ENCODE measurements at regions not wholly inside any gene's neighbourhood (a gene's known extent, or its start where the extent isn't known, plus 50 kb on each side); places are given as distances from the start of the nearest gene placed in this dataset.

DNA sequence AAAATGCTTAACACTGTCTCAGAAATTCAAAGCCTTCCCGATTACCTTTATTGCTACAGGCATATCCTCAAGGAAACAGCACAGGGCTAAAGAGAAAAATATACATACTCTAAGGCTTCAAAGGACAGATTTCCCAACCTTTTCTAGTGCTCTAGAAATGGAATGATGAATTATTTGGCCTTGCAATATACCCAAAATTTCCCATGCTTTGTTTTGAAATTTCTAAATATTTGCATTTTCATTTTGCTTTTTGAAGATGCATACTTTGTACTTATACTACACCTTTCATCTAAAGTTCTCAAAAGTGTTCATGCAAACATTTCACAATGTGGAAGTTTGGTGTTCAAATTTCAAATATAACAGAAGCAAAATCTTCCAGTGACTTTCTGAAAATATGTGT is 312.7 kb upstream of the PDE4D start:
- DNase-seq (ENCODE audit: low read depth, low spot score) (no peak), ATAC-seq (no peak), FAIRE-seq (no peak)
- CTCF ChIA-PET: no interaction called here
- Histone ChIP-seq H3K4me3 (no peak overlapping the region), H4K20me1 (ENCODE audit: control insufficient read depth, insufficient read depth) (no peaks in the 10 kb centered on the region), H3K27ac (ENCODE audit: control insufficient read depth, insufficient read depth) (no peak overlapping the region), H3K9ac (ENCODE audit: control insufficient read depth, insufficient read depth, low read length) (no peak overlapping the region), H2AFZ (ENCODE audit: control insufficient read depth, low read depth, low read length) (no peak overlapping the region), H3K27me3 (replicated peaks in 1 of 2; ENCODE audit: control insufficient read depth in 2 of 2, insufficient read depth in 2 of 2, low read length in 1 of 2) (no peaks in the 10 kb centered on the region), H3K9me3 (replicated peaks; ENCODE audit: control insufficient read depth, insufficient read depth, low read length) (no peaks in the 10 kb centered on the region), H3K79me2 (ENCODE audit: control insufficient read depth, insufficient read depth, low read length) (no peaks in the 10 kb centered on the region), H3K4me1 (ENCODE audit: control insufficient read depth, insufficient read depth, low read length) (no peaks in the 10 kb centered on the region), H3K4me2 (ENCODE audit: control insufficient read depth, insufficient read depth) (no peak overlapping the region), H3K36me3 (ENCODE audit: control insufficient read depth in 2 of 2, insufficient read depth in 2 of 2, low read length in 1 of 2) (no peaks in the 10 kb centered on the region)
- in situ Hi-C loops (cut with MboI): no loop called here
- TF ChIP-seq, protein P1, sequence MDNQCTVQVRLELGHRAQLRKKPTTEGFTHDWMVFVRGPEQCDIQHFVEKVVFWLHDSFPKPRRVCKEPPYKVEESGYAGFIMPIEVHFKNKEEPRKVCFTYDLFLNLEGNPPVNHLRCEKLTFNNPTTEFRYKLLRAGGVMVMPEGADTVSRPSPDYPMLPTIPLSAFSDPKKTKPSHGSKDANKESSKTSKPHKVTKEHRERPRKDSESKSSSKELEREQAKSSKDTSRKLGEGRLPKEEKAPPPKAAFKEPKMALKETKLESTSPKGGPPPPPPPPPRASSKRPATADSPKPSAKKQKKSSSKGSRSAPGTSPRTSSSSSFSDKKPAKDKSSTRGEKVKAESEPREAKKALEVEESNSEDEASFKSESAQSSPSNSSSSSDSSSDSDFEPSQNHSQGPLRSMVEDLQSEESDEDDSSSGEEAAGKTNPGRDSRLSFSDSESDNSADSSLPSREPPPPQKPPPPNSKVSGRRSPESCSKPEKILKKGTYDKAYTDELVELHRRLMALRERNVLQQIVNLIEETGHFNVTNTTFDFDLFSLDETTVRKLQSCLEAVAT (IDR thresholded peaks at IDR 0.05): no peak
- TF ChIP-seq SREBF1 (IDR thresholded peaks at IDR 0.05; ENCODE audit: low read length) (no peak), NBN (IDR thresholded peaks at IDR 0.05) (no peak), WRNIP1 (IDR thresholded peaks at IDR 0.05; ENCODE audit: borderline replicate concordance, low read depth, low read length) (no peak), BRCA1 (IDR thresholded peaks at IDR 0.05; ENCODE audit: low read depth, low read length) (no peak), PML (IDR thresholded peaks at IDR 0.05; ENCODE audit: low read length) (no peak), CBX3 (IDR thresholded peaks at IDR 0.05; ENCODE audit: borderline replicate concordance, low read depth) (no peak), KDM1A (IDR thresholded peaks at IDR 0.05; ENCODE audit: borderline replicate concordance) (no peak), NR2C1 (IDR thresholded peaks at IDR 0.05) (no peak), EGR1 (IDR thresholded peaks at IDR 0.05; ENCODE audit: borderline replicate concordance in 1 of 2, low read depth in 2 of 2, low read length in 2 of 2) (no peak), TBL1XR1 (IDR thresholded peaks at IDR 0.05; ENCODE audit: low read depth, low read length) (no peak), TAF1 (IDR thresholded peaks at IDR 0.05; ENCODE audit: borderline replicate concordance, low read depth, low read length) (no peak), ATF7 (IDR thresholded peaks at IDR 0.05; ENCODE audit: low read depth) (no peak), NFYB (IDR thresholded peaks at IDR 0.05; ENCODE audit: insufficient read depth, low read depth, low read length) (no peak)
- TF ChIP-seq, protein P2, sequence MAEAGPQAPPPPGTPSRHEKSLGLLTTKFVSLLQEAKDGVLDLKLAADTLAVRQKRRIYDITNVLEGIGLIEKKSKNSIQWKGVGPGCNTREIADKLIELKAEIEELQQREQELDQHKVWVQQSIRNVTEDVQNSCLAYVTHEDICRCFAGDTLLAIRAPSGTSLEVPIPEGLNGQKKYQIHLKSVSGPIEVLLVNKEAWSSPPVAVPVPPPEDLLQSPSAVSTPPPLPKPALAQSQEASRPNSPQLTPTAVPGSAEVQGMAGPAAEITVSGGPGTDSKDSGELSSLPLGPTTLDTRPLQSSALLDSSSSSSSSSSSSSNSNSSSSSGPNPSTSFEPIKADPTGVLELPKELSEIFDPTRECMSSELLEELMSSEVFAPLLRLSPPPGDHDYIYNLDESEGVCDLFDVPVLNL (IDR thresholded peaks at IDR 0.05; ENCODE audit: low read depth, low read length): no peak
- TF ChIP-seq, protein P3, sequence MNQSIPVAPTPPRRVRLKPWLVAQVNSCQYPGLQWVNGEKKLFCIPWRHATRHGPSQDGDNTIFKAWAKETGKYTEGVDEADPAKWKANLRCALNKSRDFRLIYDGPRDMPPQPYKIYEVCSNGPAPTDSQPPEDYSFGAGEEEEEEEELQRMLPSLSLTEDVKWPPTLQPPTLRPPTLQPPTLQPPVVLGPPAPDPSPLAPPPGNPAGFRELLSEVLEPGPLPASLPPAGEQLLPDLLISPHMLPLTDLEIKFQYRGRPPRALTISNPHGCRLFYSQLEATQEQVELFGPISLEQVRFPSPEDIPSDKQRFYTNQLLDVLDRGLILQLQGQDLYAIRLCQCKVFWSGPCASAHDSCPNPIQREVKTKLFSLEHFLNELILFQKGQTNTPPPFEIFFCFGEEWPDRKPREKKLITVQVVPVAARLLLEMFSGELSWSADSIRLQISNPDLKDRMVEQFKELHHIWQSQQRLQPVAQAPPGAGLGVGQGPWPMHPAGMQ (IDR thresholded peaks at IDR 0.05; ENCODE audit: borderline replicate concordance): no peak
- TF ChIP-seq, protein P4, sequence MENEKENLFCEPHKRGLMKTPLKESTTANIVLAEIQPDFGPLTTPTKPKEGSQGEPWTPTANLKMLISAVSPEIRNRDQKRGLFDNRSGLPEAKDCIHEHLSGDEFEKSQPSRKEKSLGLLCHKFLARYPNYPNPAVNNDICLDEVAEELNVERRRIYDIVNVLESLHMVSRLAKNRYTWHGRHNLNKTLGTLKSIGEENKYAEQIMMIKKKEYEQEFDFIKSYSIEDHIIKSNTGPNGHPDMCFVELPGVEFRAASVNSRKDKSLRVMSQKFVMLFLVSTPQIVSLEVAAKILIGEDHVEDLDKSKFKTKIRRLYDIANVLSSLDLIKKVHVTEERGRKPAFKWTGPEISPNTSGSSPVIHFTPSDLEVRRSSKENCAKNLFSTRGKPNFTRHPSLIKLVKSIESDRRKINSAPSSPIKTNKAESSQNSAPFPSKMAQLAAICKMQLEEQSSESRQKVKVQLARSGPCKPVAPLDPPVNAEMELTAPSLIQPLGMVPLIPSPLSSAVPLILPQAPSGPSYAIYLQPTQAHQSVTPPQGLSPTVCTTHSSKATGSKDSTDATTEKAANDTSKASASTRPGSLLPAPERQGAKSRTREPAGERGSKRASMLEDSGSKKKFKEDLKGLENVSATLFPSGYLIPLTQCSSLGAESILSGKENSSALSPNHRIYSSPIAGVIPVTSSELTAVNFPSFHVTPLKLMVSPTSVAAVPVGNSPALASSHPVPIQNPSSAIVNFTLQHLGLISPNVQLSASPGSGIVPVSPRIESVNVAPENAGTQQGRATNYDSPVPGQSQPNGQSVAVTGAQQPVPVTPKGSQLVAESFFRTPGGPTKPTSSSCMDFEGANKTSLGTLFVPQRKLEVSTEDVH (IDR thresholded peaks at IDR 0.05; ENCODE audit: low read depth, partially characterized antibody): no peak
- TF ChIP-seq, protein P5, sequence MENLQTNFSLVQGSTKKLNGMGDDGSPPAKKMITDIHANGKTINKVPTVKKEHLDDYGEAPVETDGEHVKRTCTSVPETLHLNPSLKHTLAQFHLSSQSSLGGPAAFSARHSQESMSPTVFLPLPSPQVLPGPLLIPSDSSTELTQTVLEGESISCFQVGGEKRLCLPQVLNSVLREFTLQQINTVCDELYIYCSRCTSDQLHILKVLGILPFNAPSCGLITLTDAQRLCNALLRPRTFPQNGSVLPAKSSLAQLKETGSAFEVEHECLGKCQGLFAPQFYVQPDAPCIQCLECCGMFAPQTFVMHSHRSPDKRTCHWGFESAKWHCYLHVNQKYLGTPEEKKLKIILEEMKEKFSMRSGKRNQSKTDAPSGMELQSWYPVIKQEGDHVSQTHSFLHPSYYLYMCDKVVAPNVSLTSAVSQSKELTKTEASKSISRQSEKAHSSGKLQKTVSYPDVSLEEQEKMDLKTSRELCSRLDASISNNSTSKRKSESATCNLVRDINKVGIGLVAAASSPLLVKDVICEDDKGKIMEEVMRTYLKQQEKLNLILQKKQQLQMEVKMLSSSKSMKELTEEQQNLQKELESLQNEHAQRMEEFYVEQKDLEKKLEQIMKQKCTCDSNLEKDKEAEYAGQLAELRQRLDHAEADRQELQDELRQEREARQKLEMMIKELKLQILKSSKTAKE (IDR thresholded peaks at IDR 0.05; ENCODE audit: low read depth, poor library complexity, severe bottlenecking): no peak
- POLR2A ChIA-PET: no interaction called here
- intact Hi-C loops (cut with micrococcal nuclease; ENCODE audit: unreplicated experiment): loop anchor here (5.0 kb wide), 1 partner anchor 176 kb away; no protein-coding TSS in a partner anchor
- WGBS (ENCODE audit: insufficient coverage, insufficient replicate concordance, low lambda C conversion rate, missing lambda C conversion rate): 47% methylated on average over 1 of the region's 1 CpG
- SMC1A ChIA-PET (ENCODE audit: uncharacterized antibody, unreplicated experiment): no interaction called here
- RAD21 ChIA-PET (ENCODE audit: unreplicated experiment): no interaction called here
- no TSS peak for BruUV-seq (replicated peaks)
